GM12878 (cell line): ENCODE measurements at regions not wholly inside any gene's neighbourhood (a gene's known extent, or its start where the extent isn't known, plus 50 kb on each side); places are given as distances from the start of the nearest gene placed in this dataset.

Experiments used
- ATAC-seq: fragments of 200-7000 bp; cut with Tn5 transposase; 3 replicates; pipeline ENCODE4 v1.9.1; 2020; ENCODE audit warnings: mild to moderate bottlenecking, moderate library complexity
- BruUV-seq: library from RNA; stranded (reverse); fragments of 400-500 nt; replicated peaks from 2 replicates; lab custom pipeline; 2021; lab: Mats Ljungman, UMichigan
- CTCF ChIA-PET: fragments of 300-600 bp; sonication (Branson Sonifier 250); formaldehyde crosslinking; extraction: SDS; loops from one replicate; lab custom pipeline; 2021; ENCODE audit warnings: inconsistent platforms; lab: Yijun Ruan, JAX
- POLR2A ChIA-PET: fragments of 350-600 bp; formaldehyde crosslinking; extraction: SDS; loops from one replicate; lab custom pipeline; 2021; ENCODE audit warnings: inconsistent platforms; lab: Charles Lee
- RAD21 ChIA-PET: fragments of 300-600 bp; sonication (Branson Sonifier 250); formaldehyde crosslinking; loops from one replicate; lab custom pipeline; 2023; ENCODE audit warnings: antibody characterized with exemption; ENCODE audit not compliant: unreplicated experiment; lab: Charles Lee
- SMC1A ChIA-PET: fragments of 300-600 bp; sonication (Branson Sonifier 250); formaldehyde crosslinking; loops from one replicate; lab custom pipeline; 2023; ENCODE audit not compliant: unreplicated experiment, uncharacterized antibody; lab: Charles Lee
- DNase-seq: peaks from one replicate; pipeline ENCODE4 v3.0.0-alpha.2; 2011; ENCODE audit warnings: low read depth, low spot score
- FAIRE-seq: peaks from 3 replicates; lab custom pipeline; 2011; peaks lifted over from hg19 to GRCh38; lab: Jason Lieb, UNC
- H2AFZ ChIP-seq: 2 replicates; pipeline ENCODE4 v1.6.0; 2011; ENCODE audit warnings: low read depth, low read length, control low read depth; ENCODE audit not compliant: control insufficient read depth
- H3K27ac ChIP-seq: 2 replicates; pipeline ENCODE4 v1.5.1; 2011; ENCODE audit warnings: control low read depth; ENCODE audit not compliant: control insufficient read depth, insufficient read depth
- H3K27me3 ChIP-seq, 2 experiments: replicated peaks in 1 of 2; 2 replicates each; pipeline versions ENCODE4 v1.6.0 to v1.6.1; 2011; ENCODE audit warnings: low read length in 1 of 2; ENCODE audit not compliant: control insufficient read depth in 2 of 2, insufficient read depth in 2 of 2
- H3K36me3 ChIP-seq, 2 experiments: 2 replicates each; pipeline ENCODE4 v1.5.1; 2011; ENCODE audit warnings: low read length in 1 of 2; ENCODE audit not compliant: control insufficient read depth in 2 of 2, insufficient read depth in 2 of 2
- H3K4me1 ChIP-seq: 2 replicates; pipeline ENCODE4 v1.6.1; 2011; ENCODE audit warnings: mild to moderate bottlenecking, low read length, moderate library complexity, mixed read lengths; ENCODE audit not compliant: control insufficient read depth, insufficient read depth
- H3K4me2 ChIP-seq: 2 replicates; pipeline ENCODE4 v1.6.0; 2011; ENCODE audit warnings: control low read depth; ENCODE audit not compliant: control insufficient read depth, insufficient read depth
- H3K4me3 ChIP-seq: fragments of 200-600 bp; sonication (generic); 2 replicates; pipeline ENCODE4 v1.5.1; 2016
- H3K79me2 ChIP-seq: 2 replicates; pipeline ENCODE4 v1.6.0; 2011; ENCODE audit warnings: low read length; ENCODE audit not compliant: control insufficient read depth, insufficient read depth
- H3K9ac ChIP-seq: 2 replicates; pipeline ENCODE4 v1.8.0; 2011; ENCODE audit warnings: low read length, control low read depth, mixed read lengths; ENCODE audit not compliant: control insufficient read depth, insufficient read depth
- H3K9me3 ChIP-seq: replicated peaks from 3 replicates; pipeline ENCODE4 v1.5.1; 2011; ENCODE audit warnings: mild to moderate bottlenecking, low read length; ENCODE audit not compliant: control insufficient read depth, insufficient read depth
- H4K20me1 ChIP-seq: 2 replicates; pipeline ENCODE4 v1.6.0; 2011; ENCODE audit not compliant: control insufficient read depth, insufficient read depth
- BHLHE40 ChIP-seq, 2 experiments: fragments of 450-650 bp in 1 of 2; IDR thresholded peaks; 2 replicates each; pipeline ENCODE4 v1.6.1; 2011 to 2017; ENCODE audit warnings: low read depth in 2 of 2, borderline replicate concordance in 1 of 2, improper control_type of control experiment in 1 of 2, low read length in 1 of 2, mild to moderate bottlenecking in 1 of 2
- SMAD5 ChIP-seq: IDR thresholded peaks from 2 replicates; pipeline ENCODE4 v1.6.1; 2016; ENCODE audit warnings: antibody characterized with exemption, low read depth
- TBL1XR1 ChIP-seq: IDR thresholded peaks from 2 replicates; pipeline ENCODE4 v1.6.1; 2012; ENCODE audit warnings: low read depth, low read length, improper control_type of control experiment
- WGBS: methylation state at CpG from one replicate; pipeline ENCODE4 v1.1.6; 2016; ENCODE audit warnings: low lambda C conversion rate; ENCODE audit not compliant: insufficient replicate concordance, insufficient coverage; ENCODE audit errors: missing lambda C conversion rate; 5-methylcytosine and 5-hydroxymethylcytosine counted together
- in situ Hi-C: fragments of 300-500 bp; cut with MboI; formaldehyde crosslinking; loops from 9 replicates; pipeline ENCODE4 v1.14.3; 2018; ENCODE audit warnings: mixed read lengths
- intact Hi-C: fragments of 100-400 bp; cut with micrococcal nuclease; formaldehyde crosslinking; loops from one replicate; pipeline ENCODE4 v1.14.2; 2022; ENCODE audit not compliant: unreplicated experiment
- TF ChIP-seq, protein P1 (sequence below): fragments of 150-350 bp; IDR thresholded peaks from 2 replicates; pipeline ENCODE4 v1.6.1; 2014; ENCODE audit warnings: mild to moderate bottlenecking, low read depth, low read length
- TF ChIP-seq, protein P2 (sequence below): fragments of 450-650 bp; IDR thresholded peaks from 2 replicates; pipeline ENCODE4 v1.6.1; 2016; ENCODE audit warnings: mild to moderate bottlenecking

DNA sequence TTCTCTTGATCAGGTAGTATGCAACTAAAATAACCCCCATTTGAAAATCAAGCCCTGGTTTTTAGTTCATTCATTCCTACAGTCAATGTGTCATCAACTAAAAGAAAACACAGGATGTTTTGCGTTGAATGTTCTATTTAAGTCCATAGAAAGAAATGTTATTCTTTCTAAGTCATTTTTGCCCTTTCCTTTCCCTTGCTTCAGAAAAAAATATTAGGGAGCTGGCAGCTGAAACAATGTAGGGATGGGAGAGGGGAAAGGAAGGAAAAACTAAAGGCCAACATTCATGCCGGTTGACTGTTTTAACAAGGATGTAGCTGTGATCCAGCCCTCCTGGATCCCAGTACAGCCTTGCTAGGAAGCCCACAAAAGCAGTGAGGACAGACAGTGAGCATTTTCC is 155.1 kb downstream of the BTG1 start:
- CTCF ChIA-PET = interaction anchor here (0.6 to 3.4 kb wide), 10 partner anchors 9 to 580 kb away, joined by 3 to 18 read pairs (median 4); no protein-coding TSS in a partner anchor
- H3K4me2 ChIP-seq = no peak overlapping the region
- H3K79me2 ChIP-seq = no peaks in the 10 kb centered on the region
- FAIRE-seq (no peak), ATAC-seq (no peak), DNase-seq (no peak)
- WGBS = 97% methylated on average over 2 of the region's 2 CpGs
- no peaks in the 10 kb centered on the region for H3K4me1 ChIP-seq
- no peak overlapping the region for H2AFZ ChIP-seq
- H3K9me3 ChIP-seq = no peaks in the 10 kb centered on the region; the same call in 2 of the 3 replicates
- POLR2A ChIA-PET = no interaction called here
- H3K9ac ChIP-seq = no peak overlapping the region
- no peak overlapping the region for H3K4me3 ChIP-seq
- BruUV-seq = no TSS peak
- intact Hi-C loops = loop anchor here (5.0 kb wide), 2 partner anchors 142 to 662 kb away; no protein-coding TSS in a partner anchor
- TF ChIP-seq SMAD5 (no peak), TBL1XR1 (no peak), BHLHE40 (IDR thresholded peaks at IDR 0.05; ENCODE audit: borderline replicate concordance in 1 of 2, low read depth in 2 of 2, low read length in 1 of 2) (no peak)
- TF ChIP-seq, protein P1, sequence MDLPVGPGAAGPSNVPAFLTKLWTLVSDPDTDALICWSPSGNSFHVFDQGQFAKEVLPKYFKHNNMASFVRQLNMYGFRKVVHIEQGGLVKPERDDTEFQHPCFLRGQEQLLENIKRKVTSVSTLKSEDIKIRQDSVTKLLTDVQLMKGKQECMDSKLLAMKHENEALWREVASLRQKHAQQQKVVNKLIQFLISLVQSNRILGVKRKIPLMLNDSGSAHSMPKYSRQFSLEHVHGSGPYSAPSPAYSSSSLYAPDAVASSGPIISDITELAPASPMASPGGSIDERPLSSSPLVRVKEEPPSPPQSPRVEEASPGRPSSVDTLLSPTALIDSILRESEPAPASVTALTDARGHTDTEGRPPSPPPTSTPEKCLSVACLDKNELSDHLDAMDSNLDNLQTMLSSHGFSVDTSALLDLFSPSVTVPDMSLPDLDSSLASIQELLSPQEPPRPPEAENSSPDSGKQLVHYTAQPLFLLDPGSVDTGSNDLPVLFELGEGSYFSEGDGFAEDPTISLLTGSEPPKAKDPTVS = no peak
- TF ChIP-seq, protein P2, sequence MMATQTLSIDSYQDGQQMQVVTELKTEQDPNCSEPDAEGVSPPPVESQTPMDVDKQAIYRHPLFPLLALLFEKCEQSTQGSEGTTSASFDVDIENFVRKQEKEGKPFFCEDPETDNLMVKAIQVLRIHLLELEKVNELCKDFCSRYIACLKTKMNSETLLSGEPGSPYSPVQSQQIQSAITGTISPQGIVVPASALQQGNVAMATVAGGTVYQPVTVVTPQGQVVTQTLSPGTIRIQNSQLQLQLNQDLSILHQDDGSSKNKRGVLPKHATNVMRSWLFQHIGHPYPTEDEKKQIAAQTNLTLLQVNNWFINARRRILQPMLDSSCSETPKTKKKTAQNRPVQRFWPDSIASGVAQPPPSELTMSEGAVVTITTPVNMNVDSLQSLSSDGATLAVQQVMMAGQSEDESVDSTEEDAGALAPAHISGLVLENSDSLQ = no peak
- RAD21 ChIA-PET = interaction anchor here (0.8 to 2.7 kb wide), 12 partner anchors 44 to 609 kb away, joined by 3 to 24 read pairs (median 4); partner anchors contain the start of gene BTG1
- no peak overlapping the region for H3K27ac ChIP-seq
- SMC1A ChIA-PET = interaction anchor here (0.7 to 4.6 kb wide), 17 partner anchors 10 to 658 kb away, joined by 3 to 37 read pairs (median 4); partner anchors contain the start of gene BTG1
- in situ Hi-C loops = no loop called here
- no peaks in the 10 kb centered on the region for H4K20me1 ChIP-seq
- H3K36me3 ChIP-seq = no peaks in the 10 kb centered on the region
- no peaks in the 10 kb centered on the region for H3K27me3 ChIP-seq
